HepG2 (cell line): ENCODE measurements at regions not wholly inside any gene's neighbourhood (a gene's known extent, or its start where the extent isn't known, plus 50 kb on each side); places are given as distances from the start of the nearest gene placed in this dataset.

Experiments used
- ATAC-seq: fragments of 200-7000 bp; cut with Tn5 transposase; 3 replicates; pipeline ENCODE4 v1.9.1; 2020; ENCODE audit warnings: mild to moderate bottlenecking, moderate library complexity
- BruUV-seq: library from RNA; stranded (reverse); fragments of 400-500 nt; replicated peaks from 2 replicates; lab custom pipeline; 2021; lab: Mats Ljungman, UMichigan
- CTCF ChIA-PET: fragments of 300-600 bp; formaldehyde crosslinking; extraction: SDS; loops from one replicate; lab custom pipeline; 2021; ENCODE audit warnings: low total read pairs, inconsistent platforms, low intra/inter-chr PET ratio; lab: Yijun Ruan, JAX
- POLR2A ChIA-PET: fragments of 350-600 bp; sonication (Branson Sonifier 250); formaldehyde crosslinking; loops from one replicate; lab custom pipeline; 2020; ENCODE audit warnings: antibody characterized with exemption, inconsistent platforms; lab: Yijun Ruan, JAX
- DNase-seq: peaks from one replicate; pipeline ENCODE4 v3.0.0-alpha.2; 2015; ENCODE audit warnings: low spot score
- FAIRE-seq: peaks from 3 replicates; lab custom pipeline; 2011; peaks lifted over from hg19 to GRCh38; lab: Jason Lieb, UNC
- H2AFZ ChIP-seq: one replicate; pipeline ENCODE4 v1.6.1; 2011; ENCODE audit warnings: low read length, inconsistent platforms
- H3K27ac ChIP-seq: fragments of 300-600 bp; 3 replicates; pipeline ENCODE4 v1.8.0; 2011; ENCODE audit warnings: mixed run types, mild to moderate bottlenecking, mixed read lengths, low read length, inconsistent platforms; ENCODE audit not compliant: insufficient read depth; ENCODE audit errors: extremely low read length
- H3K27me3 ChIP-seq, 2 experiments: fragments of 200-600 bp in 1 of 2; 2 replicates in 1 of 2; 3 replicates in 1 of 2; pipeline versions ENCODE4 v1.6.0 to v1.8.0; 2011; ENCODE audit warnings: low read length in 2 of 2, mild to moderate bottlenecking in 2 of 2, moderate library complexity in 2 of 2, inconsistent platforms in 1 of 2; ENCODE audit not compliant: insufficient read depth in 2 of 2, control insufficient read depth in 1 of 2
- H3K36me3 ChIP-seq, 2 experiments: fragments of 200-600 bp in 1 of 2; replicated peaks in 1 of 2; 2 replicates in 1 of 2; 3 replicates in 1 of 2; pipeline versions ENCODE4 v1.5.1 to v1.8.0; 2011; ENCODE audit warnings: low read length in 2 of 2, inconsistent platforms in 1 of 2; ENCODE audit not compliant: insufficient read depth in 2 of 2, control insufficient read depth in 1 of 2
- H3K4me1 ChIP-seq: 2 replicates; pipeline ENCODE4 v1.5.1; 2012; ENCODE audit warnings: low read length, inconsistent platforms; ENCODE audit not compliant: insufficient read depth
- H3K4me2 ChIP-seq: 2 replicates; pipeline ENCODE4 v1.6.0; 2011; ENCODE audit warnings: low read depth, low read length, inconsistent platforms
- H3K4me3 ChIP-seq, 3 experiments: fragments of 200-600 bp in 1 of 3; sonication (generic), shearing (Covaris generic) in 1 of 3; replicated peaks in 1 of 3; 2 replicates each; pipeline ENCODE4 v1.5.1; 2011 to 2016; ENCODE audit warnings: low read length in 3 of 3, inconsistent platforms in 2 of 3, low read depth in 2 of 3, mild to moderate bottlenecking in 2 of 3, control low read depth in 1 of 3, mixed read lengths in 1 of 3; ENCODE audit not compliant: insufficient read depth in 1 of 3
- H3K79me2 ChIP-seq: one replicate; pipeline ENCODE4 v1.6.1; 2011; ENCODE audit warnings: low read length, inconsistent platforms; ENCODE audit not compliant: insufficient read depth
- H3K9ac ChIP-seq: 2 replicates; pipeline ENCODE4 v1.6.0; 2011; ENCODE audit warnings: mild to moderate bottlenecking, low read depth, low read length, inconsistent platforms; ENCODE audit not compliant: insufficient read depth
- H3K9me3 ChIP-seq: 2 replicates; pipeline ENCODE4 v1.5.1; 2012; ENCODE audit warnings: mild to moderate bottlenecking, low read length
- H4K20me1 ChIP-seq: 2 replicates; pipeline ENCODE4 v1.6.0; 2011; ENCODE audit warnings: inconsistent platforms, mild to moderate bottlenecking, low read length, moderate library complexity; ENCODE audit not compliant: insufficient read depth
- CHCHD3 ChIP-seq: sonication (generic); formaldehyde crosslinking; IDR thresholded peaks from 2 replicates; pipeline ENCODE4 v1.8.0; 2022; ENCODE audit warnings: mild to moderate bottlenecking, missing genetic modification reagents, moderate library complexity
- MED8 ChIP-seq: sonication (generic); formaldehyde crosslinking; IDR thresholded peaks from 2 replicates; pipeline ENCODE4 v1.8.1; 2023; ENCODE audit warnings: mild to moderate bottlenecking, missing genetic modification reagents; ENCODE audit not compliant: insufficient replicate concordance
- ZFP82 ChIP-seq: sonication (generic); formaldehyde crosslinking; IDR thresholded peaks from 2 replicates; pipeline ENCODE4 v1.5.1; 2020; ENCODE audit warnings: mild to moderate bottlenecking, missing genetic modification reagents, borderline replicate concordance
- ZNF468 ChIP-seq: sonication (generic); formaldehyde crosslinking; IDR thresholded peaks from 2 replicates; pipeline ENCODE4 v1.8.0; 2022; ENCODE audit warnings: mild to moderate bottlenecking, moderate library complexity, missing genetic modification reagents
- ZNF678 ChIP-seq: sonication (generic); formaldehyde crosslinking; IDR thresholded peaks from 2 replicates; pipeline ENCODE4 v1.4.0; 2020; ENCODE audit warnings: mild to moderate bottlenecking, missing genetic modification reagents
- WGBS: methylation state at CpG from one replicate; pipeline ENCODE4 v1.1.6; 2017; ENCODE audit warnings: low lambda C conversion rate; 5-methylcytosine and 5-hydroxymethylcytosine counted together
- in situ Hi-C: cut with HindIII; loops from 2 replicates; pipeline ENCODE4 v1.10.0; 2017; ENCODE audit warnings: low pct_unique_long_range_greater_than_20kb; ENCODE audit not compliant: extremely low pct_ligation_motif_present
- intact Hi-C: fragments of 100-400 bp; cut with micrococcal nuclease; formaldehyde crosslinking; loops from one replicate; pipeline ENCODE4 v1.10.0; 2022; ENCODE audit not compliant: unreplicated experiment
- TF ChIP-seq, protein P1 (sequence below): sonication (generic); formaldehyde crosslinking; IDR thresholded peaks from 2 replicates; pipeline ENCODE4 v1.4.0; 2020; ENCODE audit warnings: missing genetic modification reagents

GRCh38 chr14:81715731-81716130, 182.1 kb upstream of the SEL1L start:
- 0% methylated on average over 1 of the region's 1 CpG for WGBS
- no TSS peak for BruUV-seq
- no peaks in the 10 kb centered on the region for H3K79me2 ChIP-seq

More at GRCh38 chr14:81715731-81716130, 182.1 kb upstream of the SEL1L start:
- TF ChIP-seq ZNF468 (CRISPR knock-in tag) (no peak), CHCHD3 (no peak), MED8 (no peak), ZNF678 (CRISPR knock-in tag) (no peak), ZFP82 (CRISPR knock-in tag) (no peak)
- TF ChIP-seq, protein P1, sequence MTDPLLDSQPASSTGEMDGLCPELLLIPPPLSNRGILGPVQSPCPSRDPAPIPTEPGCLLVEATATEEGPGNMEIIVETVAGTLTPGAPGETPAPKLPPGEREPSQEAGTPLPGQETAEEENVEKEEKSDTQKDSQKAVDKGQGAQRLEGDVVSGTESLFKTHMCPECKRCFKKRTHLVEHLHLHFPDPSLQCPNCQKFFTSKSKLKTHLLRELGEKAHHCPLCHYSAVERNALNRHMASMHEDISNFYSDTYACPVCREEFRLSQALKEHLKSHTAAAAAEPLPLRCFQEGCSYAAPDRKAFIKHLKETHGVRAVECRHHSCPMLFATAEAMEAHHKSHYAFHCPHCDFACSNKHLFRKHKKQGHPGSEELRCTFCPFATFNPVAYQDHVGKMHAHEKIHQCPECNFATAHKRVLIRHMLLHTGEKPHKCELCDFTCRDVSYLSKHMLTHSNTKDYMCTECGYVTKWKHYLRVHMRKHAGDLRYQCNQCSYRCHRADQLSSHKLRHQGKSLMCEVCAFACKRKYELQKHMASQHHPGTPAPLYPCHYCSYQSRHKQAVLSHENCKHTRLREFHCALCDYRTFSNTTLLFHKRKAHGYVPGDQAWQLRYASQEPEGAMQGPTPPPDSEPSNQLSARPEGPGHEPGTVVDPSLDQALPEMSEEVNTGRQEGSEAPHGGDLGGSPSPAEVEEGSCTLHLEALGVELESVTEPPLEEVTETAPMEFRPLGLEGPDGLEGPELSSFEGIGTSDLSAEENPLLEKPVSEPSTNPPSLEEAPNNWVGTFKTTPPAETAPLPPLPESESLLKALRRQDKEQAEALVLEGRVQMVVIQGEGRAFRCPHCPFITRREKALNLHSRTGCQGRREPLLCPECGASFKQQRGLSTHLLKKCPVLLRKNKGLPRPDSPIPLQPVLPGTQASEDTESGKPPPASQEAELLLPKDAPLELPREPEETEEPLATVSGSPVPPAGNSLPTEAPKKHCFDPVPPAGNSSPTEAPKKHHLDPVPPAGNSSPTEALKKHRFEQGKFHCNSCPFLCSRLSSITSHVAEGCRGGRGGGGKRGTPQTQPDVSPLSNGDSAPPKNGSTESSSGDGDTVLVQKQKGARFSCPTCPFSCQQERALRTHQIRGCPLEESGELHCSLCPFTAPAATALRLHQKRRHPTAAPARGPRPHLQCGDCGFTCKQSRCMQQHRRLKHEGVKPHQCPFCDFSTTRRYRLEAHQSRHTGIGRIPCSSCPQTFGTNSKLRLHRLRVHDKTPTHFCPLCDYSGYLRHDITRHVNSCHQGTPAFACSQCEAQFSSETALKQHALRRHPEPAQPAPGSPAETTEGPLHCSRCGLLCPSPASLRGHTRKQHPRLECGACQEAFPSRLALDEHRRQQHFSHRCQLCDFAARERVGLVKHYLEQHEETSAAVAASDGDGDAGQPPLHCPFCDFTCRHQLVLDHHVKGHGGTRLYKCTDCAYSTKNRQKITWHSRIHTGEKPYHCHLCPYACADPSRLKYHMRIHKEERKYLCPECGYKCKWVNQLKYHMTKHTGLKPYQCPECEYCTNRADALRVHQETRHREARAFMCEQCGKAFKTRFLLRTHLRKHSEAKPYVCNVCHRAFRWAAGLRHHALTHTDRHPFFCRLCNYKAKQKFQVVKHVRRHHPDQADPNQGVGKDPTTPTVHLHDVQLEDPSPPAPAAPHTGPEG (CRISPR knock-in tag): no peak
- TF ChIP-seq, all 625 proteins: peak for 0
- no peak overlapping the region for H3K9ac ChIP-seq
- DNase-seq (no peak), FAIRE-seq (no peak), ATAC-seq (no peak)
- no peaks in the 10 kb centered on the region for H3K9me3 ChIP-seq
- no peaks in the 10 kb centered on the region for H4K20me1 ChIP-seq
- no peak overlapping the region for H3K4me2 ChIP-seq
- no peak overlapping the region for H3K27ac ChIP-seq
- intact Hi-C loops (loop anchor here (10.0 kb wide), 1 partner anchor 151 kb away; no protein-coding TSS in a partner anchor), in situ Hi-C loops (no loop called here)
- ChIA-PET CTCF (no interaction called here), POLR2A (no interaction called here)
- no peaks in the 10 kb centered on the region for H3K27me3 ChIP-seq
- H3K4me3 ChIP-seq: no peak overlapping the region
- H3K36me3 ChIP-seq: no peaks in the 10 kb centered on the region
- no peaks in the 10 kb centered on the region for H3K4me1 ChIP-seq
- H2AFZ ChIP-seq: no peak overlapping the region
